ENCODE measurements at regions not wholly inside any gene's neighbourhood (a gene's known extent, or its start where the extent isn't known, plus 50 kb on each side); places are given as distances from the start of the nearest gene placed in this dataset.

DNA sequence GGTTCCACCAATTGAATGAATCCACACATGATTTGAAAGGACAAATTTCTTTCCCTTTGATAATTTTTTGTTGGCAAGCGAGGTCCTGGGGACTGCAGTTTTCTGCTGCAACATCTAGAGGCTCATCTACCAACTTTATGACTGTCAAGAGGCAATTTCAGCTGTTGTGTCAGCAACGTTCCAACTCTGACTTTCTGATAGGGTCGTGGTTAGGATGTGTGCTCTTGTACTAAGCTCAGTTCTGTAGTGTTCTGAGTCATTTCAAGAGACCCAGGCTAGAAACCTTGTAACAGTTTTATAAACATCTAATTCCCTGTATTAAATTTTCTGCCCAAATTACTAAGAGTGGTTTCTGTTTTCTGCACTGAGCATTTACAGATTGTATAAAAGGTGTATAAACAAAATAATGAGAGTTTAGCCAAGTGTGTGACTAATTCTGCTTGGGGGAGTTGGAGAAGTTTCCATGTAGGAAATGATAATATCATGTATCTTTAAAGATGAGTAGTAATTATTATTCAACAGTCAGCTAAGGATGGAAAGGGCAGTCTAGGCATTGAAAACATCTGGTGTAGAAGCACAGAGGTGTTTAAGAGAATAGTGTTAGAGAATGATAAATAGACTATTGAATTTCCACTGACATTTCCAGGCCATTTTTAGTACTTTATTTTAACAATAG lies 72.2 kb downstream of the RBMXL2 start:
- TF ChIP-seq EZH2 (IDR thresholded peaks at IDR 0.05; ENCODE audit: insufficient read depth, poor library complexity, severe bottlenecking), result no peak
- TF ChIP-seq EZH2phosphoT487 (IDR thresholded peaks at IDR 0.05; ENCODE audit: insufficient read depth, low read depth), result no peak
